ENCODE measurements at regions not wholly inside any gene's neighbourhood (a gene's known extent, or its start where the extent isn't known, plus 50 kb on each side); places are given as distances from the start of the nearest gene placed in this dataset.

DNA sequence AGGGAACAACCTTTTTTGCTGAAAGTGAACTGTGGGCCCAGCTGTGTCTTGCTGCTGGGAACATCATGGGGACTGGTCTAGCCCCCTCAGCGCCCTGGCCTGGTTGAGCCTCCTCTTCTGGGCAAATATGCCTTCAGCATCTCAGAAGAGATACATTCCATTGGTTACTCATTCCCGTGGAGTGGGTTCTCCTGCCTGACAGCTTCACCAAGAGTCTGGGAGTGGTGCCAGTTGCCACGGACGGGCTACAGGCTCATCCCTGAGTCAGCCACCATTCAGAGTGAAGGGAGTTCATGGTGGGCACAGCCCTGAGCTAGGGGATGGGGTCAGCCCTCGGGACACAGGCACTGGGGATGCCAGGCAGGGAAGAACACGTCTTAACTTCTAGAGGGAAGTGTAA is 81.9 kb downstream of the RAMP3 start:
- H3K4ac ChIP-seq (ENCODE audit: low read depth, low read length): no peak overlapping the region
- H3K79me1 ChIP-seq (ENCODE audit: insufficient read depth, low read depth, low read length, poor library complexity, severe bottlenecking): no peaks in the 10 kb centered on the region
- no peak overlapping the region for H3K14ac ChIP-seq (ENCODE audit: insufficient read depth, low read length)
- no peak overlapping the region for H4K5ac ChIP-seq (ENCODE audit: insufficient read length, low read depth, low read length)
- H3K4me1 ChIP-seq (ENCODE audit: insufficient read depth, low read length): no peaks in the 10 kb centered on the region
- no peak overlapping the region for H3K56ac ChIP-seq (ENCODE audit: insufficient read length, low read depth, low read length)
- H2BK20ac ChIP-seq (ENCODE audit: low read depth, low read length, poor library complexity, severe bottlenecking): no peak overlapping the region
- no peak overlapping the region for H2BK120ac ChIP-seq (ENCODE audit: low read depth, low read length, poor library complexity, severe bottlenecking)
- no peaks in the 10 kb centered on the region for H3K79me2 ChIP-seq (ENCODE audit: insufficient read depth, low read length)
- H3K27me3 ChIP-seq (ENCODE audit: insufficient read depth, low read length): no peaks in the 10 kb centered on the region
- H3T11ph ChIP-seq (ENCODE audit: low read length): no peak overlapping the region
- no peak overlapping the region for H2AK5ac ChIP-seq (ENCODE audit: insufficient read length, low read length)
- WGBS (ENCODE audit: extremely low coverage, insufficient read length, low lambda C conversion rate): no CpG with 5 or more reads among the region's 6 CpGs
- H2BK5ac ChIP-seq (ENCODE audit: insufficient read length, low read length): no peak overlapping the region
- H4K20me1 ChIP-seq (ENCODE audit: control insufficient read depth, insufficient read depth, insufficient read length): no peaks in the 10 kb centered on the region
- no peak overlapping the region for H3K23ac ChIP-seq (ENCODE audit: insufficient read length, low read depth, low read length)
- Mint-ChIP-seq H3K4me3 (no peak overlapping the region), H3K9me3 (no peaks in the 10 kb centered on the region), H3K4me1 (no peaks in the 10 kb centered on the region; a peak in 1 of 4 replicates), H3K36me3 (ENCODE audit: insufficient read depth in 1 of 3, low read depth in 3 of 3) (no peaks in the 10 kb centered on the region), H3K27me3 (ENCODE audit: low read depth) (no peaks in the 10 kb centered on the region; the same call in none of the 2 replicates), H3K27ac (no peak overlapping the region)
- no peaks in the 10 kb centered on the region for H3K9me3 ChIP-seq (ENCODE audit: control insufficient read depth, low read depth, low read length)
- H2BK15ac ChIP-seq (ENCODE audit: low read depth, low read length): no peak overlapping the region
- TF ChIP-seq, protein P1, sequence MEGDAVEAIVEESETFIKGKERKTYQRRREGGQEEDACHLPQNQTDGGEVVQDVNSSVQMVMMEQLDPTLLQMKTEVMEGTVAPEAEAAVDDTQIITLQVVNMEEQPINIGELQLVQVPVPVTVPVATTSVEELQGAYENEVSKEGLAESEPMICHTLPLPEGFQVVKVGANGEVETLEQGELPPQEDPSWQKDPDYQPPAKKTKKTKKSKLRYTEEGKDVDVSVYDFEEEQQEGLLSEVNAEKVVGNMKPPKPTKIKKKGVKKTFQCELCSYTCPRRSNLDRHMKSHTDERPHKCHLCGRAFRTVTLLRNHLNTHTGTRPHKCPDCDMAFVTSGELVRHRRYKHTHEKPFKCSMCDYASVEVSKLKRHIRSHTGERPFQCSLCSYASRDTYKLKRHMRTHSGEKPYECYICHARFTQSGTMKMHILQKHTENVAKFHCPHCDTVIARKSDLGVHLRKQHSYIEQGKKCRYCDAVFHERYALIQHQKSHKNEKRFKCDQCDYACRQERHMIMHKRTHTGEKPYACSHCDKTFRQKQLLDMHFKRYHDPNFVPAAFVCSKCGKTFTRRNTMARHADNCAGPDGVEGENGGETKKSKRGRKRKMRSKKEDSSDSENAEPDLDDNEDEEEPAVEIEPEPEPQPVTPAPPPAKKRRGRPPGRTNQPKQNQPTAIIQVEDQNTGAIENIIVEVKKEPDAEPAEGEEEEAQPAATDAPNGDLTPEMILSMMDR (conservative IDR thresholded peaks at IDR 0.05): no peak
- H3K9ac ChIP-seq (ENCODE audit: extremely low read depth, insufficient read length, low read length): no peak overlapping the region
- H4K8ac ChIP-seq (replicated peaks; ENCODE audit: insufficient read length, low read depth, low read length): no peak overlapping the region
- H2BK12ac ChIP-seq (ENCODE audit: insufficient read length, low read depth, low read length): no peak overlapping the region
- no peak overlapping the region for H3K4me2 ChIP-seq (ENCODE audit: insufficient read depth, insufficient read length, low read length)
- no peak overlapping the region for H3K27ac ChIP-seq (ENCODE audit: insufficient read length, low read depth, low read length)
- no peaks in the 10 kb centered on the region for H3K23me2 ChIP-seq (ENCODE audit: insufficient read length, low read depth, low read length, poor library complexity, severe bottlenecking)
- no peak overlapping the region for H3K18ac ChIP-seq (ENCODE audit: insufficient read length, low read depth, low read length)
- H2AFZ ChIP-seq (ENCODE audit: low read length): no peak overlapping the region
- no peak for DNase-seq
- H4K91ac ChIP-seq (ENCODE audit: insufficient read length, low read depth, low read length): no peak overlapping the region
